ENCODE measurements at regions not wholly inside any gene's neighbourhood (a gene's known extent, or its start where the extent isn't known, plus 50 kb on each side); places are given as distances from the start of the nearest gene placed in this dataset.
"Not testable (repeated sequence)": the region's sequence is repeated elsewhere in the genome, so short reads cannot be mapped to it uniquely, and the experiment has no call there.

- no peak for DNase-seq (ENCODE audit: low read depth in 3 of 3)
These were observed 246.6 kb downstream of the RRAGC start for GRCh38 chr1:38612951-38613350.

GRCh38 chr1:38611664-38612211, 247.8 kb downstream of the RRAGC start:
- no peak for DNase-seq (ENCODE audit: low read depth in 3 of 3)

- no peak for DNase-seq (ENCODE audit: low read depth in 3 of 3)
These were observed 250.2 kb downstream of the RRAGC start for GRCh38 chr1:38609166-38610025.

- DNase-seq (ENCODE audit: low read depth in 3 of 3): no peak
These were observed 251.2 kb downstream of the RRAGC start for GRCh38 chr1:38608202-38608864.

- DNase-seq (ENCODE audit: low read depth in 3 of 3): no peak
These were observed 252.0 kb downstream of the RRAGC start for GRCh38 chr1:38607526-38607925.

- DNase-seq (ENCODE audit: low read depth in 3 of 3): no peak
These were observed 254.5 kb downstream of the RRAGC start for GRCh38 chr1:38605063-38605462.

GRCh38 chr1:38603907-38604306, 255.7 kb downstream of the RRAGC start:
- no peak for DNase-seq (ENCODE audit: low read depth in 3 of 3)

GRCh38 chr1:38600905-38601304, 258.7 kb downstream of the RRAGC start:
- no peak for DNase-seq (ENCODE audit: low read depth in 3 of 3)

- no peak for DNase-seq (ENCODE audit: low read depth in 3 of 3)
These were observed 259.3 kb downstream of the RRAGC start for GRCh38 chr1:38600286-38600685.

GRCh38 chr1:38598118-38598517, 261.5 kb downstream of the RRAGC start:
- DNase-seq (ENCODE audit: low read depth in 3 of 3): no peak

GRCh38 chr1:38589036-38589435, 270.5 kb downstream of the RRAGC start:
- no peak for DNase-seq (ENCODE audit: low read depth in 3 of 3)

- DNase-seq (ENCODE audit: low read depth in 3 of 3): no peak
These were observed 271.8 kb downstream of the RRAGC start for GRCh38 chr1:38587766-38588165.

GRCh38 chr1:38586993-38587646, 272.5 kb downstream of the RRAGC start:
- DNase-seq (ENCODE audit: low read depth in 3 of 3): peak; percentile 28 to 41 (median 35)

- DNase-seq (ENCODE audit: low read depth in 3 of 3): no peak
These were observed 273.6 kb downstream of the RRAGC start for GRCh38 chr1:38585971-38586370.

GRCh38 chr1:38585460-38585859, 274.1 kb downstream of the RRAGC start:
- DNase-seq (ENCODE audit: low read depth in 3 of 3): no peak

- no peak for DNase-seq (ENCODE audit: low read depth in 3 of 3)
These were observed 274.9 kb downstream of the RRAGC start for GRCh38 chr1:38584448-38585355.

- DNase-seq (ENCODE audit: low read depth in 3 of 3): not testable (repeated sequence)
These were observed 276.3 kb downstream of the RRAGC start for GRCh38 chr1:38583287-38583686.

GRCh38 chr1:38581396-38581795, 278.2 kb downstream of the RRAGC start:
- no peak for DNase-seq (ENCODE audit: low read depth in 3 of 3)

- no peak for DNase-seq (ENCODE audit: low read depth in 3 of 3)
These were observed 279.0 kb downstream of the RRAGC start for GRCh38 chr1:38580594-38580993.

GRCh38 chr1:38579056-38579455, 280.5 kb downstream of the RRAGC start:
- no peak for DNase-seq (ENCODE audit: low read depth in 3 of 3)

GRCh38 chr1:38578271-38578951, 281.2 kb downstream of the RRAGC start:
- no peak for DNase-seq (ENCODE audit: low read depth in 3 of 3)

Data from stimulated activated CD4-positive, alpha-beta T cell treated with anti-CD3 and anti-CD28 coated beads, TNF-alpha, amount 100 ng/mL, for 48 hours (primary cell).